Frontal cortex (tissue), 3 donors: ENCODE measurements at regions not wholly inside any gene's neighbourhood (a gene's known extent, or its start where the extent isn't known, plus 50 kb on each side); places are given as distances from the start of the nearest gene placed in this dataset.

ENCODE experiments used
- DNase-seq, 2 donors: peaks; one replicate each; pipeline ENCODE4 v3.0.0; 2012; ENCODE audit warnings: low spot score in 2 of 2
- FAIRE-seq: peaks from 2 replicates; lab custom pipeline; 2012; peaks lifted over from hg19 to GRCh38; lab: Jason Lieb, UNC
- donor health status: control.
- donor health status: control.
- donor health status: control.

DNA sequence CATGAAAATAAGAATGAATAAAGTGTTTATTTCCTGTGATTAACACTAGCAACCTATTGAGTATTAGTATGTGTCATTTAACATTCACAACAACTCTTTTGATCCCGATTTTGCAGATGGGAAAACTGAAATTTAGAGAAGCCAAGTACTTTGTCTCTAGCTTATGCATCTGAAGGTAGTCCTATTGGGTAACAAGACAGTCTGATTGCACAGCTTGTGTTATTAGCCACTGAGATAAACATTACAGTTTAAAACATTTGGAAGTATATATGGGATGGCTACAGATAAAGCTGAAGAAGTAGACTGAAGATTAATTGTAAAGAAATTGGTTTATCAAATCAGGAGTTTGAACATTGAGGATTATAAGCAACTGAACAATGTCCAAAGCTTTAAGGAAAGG, 99.6 kb upstream of the PDE5A start:
- no peak for DNase-seq
- FAIRE-seq: no peak

GRCh38 chr4:119726505-119726904, 97.9 kb upstream of the PDE5A start:
- no peak for DNase-seq
- FAIRE-seq: no peak

- DNase-seq (no peak), FAIRE-seq (no peak)
Measured at GRCh38 chr4:119725688-119726330, 97.2 kb upstream of the PDE5A start.

DNA sequence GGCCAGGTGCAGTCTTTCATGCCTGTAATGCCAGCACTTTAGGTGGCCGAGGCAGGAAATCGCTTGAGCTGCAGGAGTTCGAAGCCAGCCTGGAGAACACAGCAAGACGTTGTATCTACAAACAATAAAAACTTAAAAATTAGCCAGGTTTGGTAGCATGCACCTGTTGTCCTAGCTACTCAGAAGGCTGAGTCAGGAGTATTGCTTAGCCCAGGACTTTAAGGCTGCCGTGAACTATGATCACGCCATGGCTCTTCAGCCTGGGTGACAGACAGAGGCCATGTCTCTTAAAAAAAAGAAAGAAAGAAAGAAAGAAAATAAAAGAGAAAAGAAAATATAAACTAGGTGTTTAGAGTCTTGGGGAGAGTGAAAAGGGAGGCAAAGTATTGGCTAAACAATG, 96.4 kb upstream of the PDE5A start:
- no peak for FAIRE-seq
- DNase-seq: no peak

- FAIRE-seq: no peak
Measured at GRCh38 chr4:119722670-119723069, 94.1 kb upstream of the PDE5A start.

GRCh38 chr4:119721878-119722277, 93.3 kb upstream of the PDE5A start:
- no peak for FAIRE-seq
- DNase-seq: no peak

More at GRCh38 chr4:119722670-119723069, 94.1 kb upstream of the PDE5A start:
- DNase-seq: no peak

GRCh38 chr4:119715490-119716445, 87.2 kb upstream of the PDE5A start:
- no peak for FAIRE-seq
- no peak for DNase-seq

DNA sequence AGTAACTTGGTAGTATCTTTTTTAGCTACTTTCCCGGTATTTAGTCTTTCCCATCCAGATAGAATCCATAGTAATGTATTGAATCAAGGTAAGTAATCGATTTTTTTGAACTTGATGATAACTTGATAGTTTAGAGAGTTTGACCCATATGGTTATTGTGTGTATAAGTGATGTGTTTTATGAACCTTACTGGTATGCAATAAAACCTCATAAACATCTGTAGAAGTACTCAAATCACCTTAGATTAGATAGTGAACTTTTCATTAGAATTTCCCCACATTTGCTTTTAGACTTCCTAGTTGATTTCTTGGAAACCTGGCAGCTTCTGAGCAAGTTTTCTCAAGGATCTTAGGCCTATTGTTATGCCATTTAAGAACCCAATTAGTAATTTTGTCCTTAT, 80.8 kb upstream of the PDE5A start:
- DNase-seq (no peak), FAIRE-seq (no peak)

DNA sequence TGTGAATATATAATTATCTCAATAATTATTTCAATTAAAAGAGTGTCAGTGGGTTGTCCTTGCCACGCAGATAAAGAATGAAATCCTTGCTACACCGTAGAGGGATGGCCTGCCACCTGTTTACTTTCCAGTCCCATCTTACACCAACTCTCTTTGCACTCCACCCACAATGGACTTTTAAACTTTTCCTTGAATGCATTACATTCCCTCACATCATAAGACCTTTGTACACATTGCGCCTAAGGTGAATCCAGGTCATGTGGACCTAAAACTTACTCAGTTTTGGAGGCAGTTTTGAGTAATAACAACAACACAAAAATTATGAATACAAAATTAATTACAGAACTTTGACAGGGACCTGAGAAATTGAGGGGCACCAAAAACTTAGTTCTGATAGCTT, 78.7 kb upstream of the PDE5A start:
- DNase-seq: no peak
- FAIRE-seq: no peak

DNA sequence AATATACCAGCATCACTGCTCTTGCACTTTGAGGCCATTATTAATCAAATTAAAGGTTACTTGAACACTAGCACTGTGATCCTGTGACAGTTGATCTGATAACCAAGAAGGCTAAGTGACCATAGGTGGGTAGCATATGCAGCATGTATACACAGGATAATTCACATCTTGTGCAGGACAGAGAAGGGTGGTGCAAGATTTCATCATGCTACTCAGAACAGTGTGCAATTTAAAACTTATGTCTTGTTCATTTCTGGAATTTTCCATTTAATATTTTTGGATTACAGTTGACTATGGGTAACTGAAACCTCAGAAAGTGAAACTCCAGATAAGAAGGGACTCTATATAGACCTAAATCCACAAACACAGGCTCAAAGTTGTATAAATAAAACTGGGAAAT, 78.2 kb upstream of the PDE5A start:
- DNase-seq: no peak
- FAIRE-seq: no peak

DNA sequence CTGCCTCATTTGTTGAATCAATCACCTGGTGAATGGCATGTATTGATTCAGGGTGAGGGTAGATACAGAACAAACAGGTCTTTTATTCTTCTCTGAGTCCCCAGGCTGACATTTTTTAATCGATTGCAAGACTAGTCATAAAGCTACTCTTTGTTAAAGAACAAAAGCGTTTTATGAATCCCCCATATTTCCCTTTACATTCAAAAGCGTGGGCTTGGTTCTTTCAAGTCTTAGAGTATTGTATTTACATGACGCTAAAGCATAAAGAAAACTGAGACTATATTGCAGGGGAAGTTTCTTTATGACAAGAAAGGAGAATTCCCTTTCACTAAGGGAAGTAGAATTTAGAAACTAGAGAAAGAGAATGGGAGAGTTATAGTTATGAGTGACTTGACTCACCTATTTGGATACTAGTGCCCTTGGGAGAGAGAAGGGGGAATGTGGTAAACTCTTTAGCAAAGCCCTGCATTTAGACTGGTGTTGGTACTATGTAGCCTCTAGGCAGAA, 69.3 kb upstream of the PDE5A start:
- no peak for DNase-seq
- FAIRE-seq: no peak

- DNase-seq (no peak), FAIRE-seq (no peak)
Measured at GRCh38 chr4:119696963-119697362, 68.4 kb upstream of the PDE5A start.

- no peak for DNase-seq
- FAIRE-seq: no peak
Measured at GRCh38 chr4:119695216-119695615, 66.6 kb upstream of the PDE5A start.

GRCh38 chr4:119693126-119693525, 64.5 kb upstream of the PDE5A start:
- no peak for FAIRE-seq
- no peak for DNase-seq

DNA sequence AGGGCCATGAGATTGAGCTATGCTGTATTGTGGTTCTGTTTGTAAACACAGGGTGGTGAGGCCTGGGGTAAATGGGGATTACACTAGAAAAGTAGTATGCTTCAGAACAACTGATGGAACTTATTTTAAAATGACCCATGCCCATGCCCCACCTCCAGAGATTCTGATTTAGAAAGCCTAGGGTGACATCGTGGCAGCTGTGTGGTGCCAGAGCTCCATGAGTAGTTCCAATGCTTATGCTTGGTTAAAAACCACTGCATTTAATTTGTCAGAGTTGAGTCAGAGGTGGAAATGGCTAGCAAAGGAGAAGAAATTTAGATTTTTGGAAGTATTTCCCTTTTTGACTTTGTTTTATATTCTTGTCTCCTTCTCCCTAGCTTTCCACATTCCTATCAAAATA, 63.4 kb upstream of the PDE5A start:
- DNase-seq: no peak
- no peak for FAIRE-seq

DNA sequence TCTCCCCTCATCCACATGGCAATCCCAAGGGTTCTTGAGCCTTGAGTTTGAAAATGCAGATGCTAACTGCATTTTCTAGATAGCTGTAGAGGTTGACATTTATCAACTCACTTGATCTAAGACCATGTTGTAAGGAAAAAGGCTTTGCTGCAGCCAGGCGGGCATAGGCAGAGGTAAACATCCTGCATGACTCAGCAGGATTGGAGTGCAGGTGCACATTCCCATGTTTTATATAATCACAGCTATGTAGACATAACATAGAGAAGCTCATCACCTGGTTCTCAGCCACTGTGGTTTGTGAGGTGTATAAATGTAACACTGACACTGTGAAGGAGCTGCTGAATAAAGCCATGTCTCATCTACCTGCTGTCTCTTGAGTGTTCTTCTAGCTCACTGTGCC, 62.3 kb upstream of the PDE5A start:
- no peak for FAIRE-seq
- no peak for DNase-seq

- no peak for DNase-seq
- FAIRE-seq: no peak
Measured at GRCh38 chr4:119688446-119688845, 59.8 kb upstream of the PDE5A start.

DNA sequence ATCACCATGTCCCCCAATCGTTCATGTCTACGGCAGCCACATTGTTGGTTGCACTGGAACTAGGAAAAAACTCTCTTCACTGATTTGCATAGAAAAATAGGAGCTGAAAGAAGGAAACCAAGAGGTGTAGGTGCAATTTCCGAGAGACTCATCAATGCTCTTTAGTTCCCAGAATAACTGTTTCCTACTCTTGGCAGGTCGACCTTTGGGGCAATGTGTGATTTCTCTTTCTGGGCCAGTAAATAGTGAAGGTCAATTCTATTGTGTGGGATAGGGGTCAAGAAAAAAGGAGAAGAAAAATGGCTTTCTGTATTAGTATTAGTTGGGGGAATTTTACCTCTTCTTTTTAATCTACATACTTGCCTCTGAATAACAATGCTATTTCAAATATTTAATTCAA, 55.9 kb upstream of the PDE5A start:
- FAIRE-seq: no peak
- no peak for DNase-seq

DNA sequence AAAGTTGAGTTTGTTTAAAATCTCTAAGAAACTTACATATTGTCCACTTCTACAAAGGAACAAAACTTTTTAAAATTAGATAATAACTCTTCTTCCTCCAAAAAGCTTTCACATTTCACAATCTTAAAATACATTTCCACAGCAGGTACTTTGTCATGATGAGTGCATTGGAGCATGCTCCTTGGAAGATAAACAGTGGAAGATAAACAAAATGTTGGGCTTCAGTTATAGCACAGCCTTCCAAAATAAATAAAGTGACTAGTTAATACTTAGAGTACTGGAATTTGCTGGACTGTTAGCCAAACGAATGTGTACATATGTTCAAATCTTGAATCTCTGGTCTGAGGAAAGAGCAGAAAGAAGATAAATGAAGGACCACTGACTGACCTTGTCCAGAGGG, 54.9 kb upstream of the PDE5A start:
- DNase-seq: no peak
- no peak for FAIRE-seq

- no peak for FAIRE-seq
- no peak for DNase-seq
Measured at GRCh38 chr4:119682099-119682498, 53.5 kb upstream of the PDE5A start.

DNA sequence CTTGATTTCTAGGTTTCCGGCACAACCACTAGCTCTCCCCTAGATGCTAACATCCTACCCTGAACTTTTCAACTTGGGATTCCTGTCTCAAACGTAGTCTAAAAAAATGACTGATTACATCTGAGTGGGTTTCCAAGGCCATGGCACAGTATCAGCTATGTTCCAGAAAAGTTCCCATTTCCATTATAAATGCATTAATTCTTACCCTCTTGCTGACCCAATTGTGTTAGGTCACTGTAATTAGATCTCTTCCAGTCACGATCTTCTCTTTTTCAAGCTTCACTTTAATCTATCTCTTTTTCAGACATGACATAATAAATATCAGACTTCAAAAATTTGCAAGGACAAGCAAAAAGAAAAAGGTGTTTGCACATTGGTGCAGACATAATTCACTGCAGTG, 50.6 kb upstream of the PDE5A start:
- no peak for FAIRE-seq
- no peak for DNase-seq
